ENCODE measurements at regions not wholly inside any gene's neighbourhood (a gene's known extent, or its start where the extent isn't known, plus 50 kb on each side); places are given as distances from the start of the nearest gene placed in this dataset.

DNA sequence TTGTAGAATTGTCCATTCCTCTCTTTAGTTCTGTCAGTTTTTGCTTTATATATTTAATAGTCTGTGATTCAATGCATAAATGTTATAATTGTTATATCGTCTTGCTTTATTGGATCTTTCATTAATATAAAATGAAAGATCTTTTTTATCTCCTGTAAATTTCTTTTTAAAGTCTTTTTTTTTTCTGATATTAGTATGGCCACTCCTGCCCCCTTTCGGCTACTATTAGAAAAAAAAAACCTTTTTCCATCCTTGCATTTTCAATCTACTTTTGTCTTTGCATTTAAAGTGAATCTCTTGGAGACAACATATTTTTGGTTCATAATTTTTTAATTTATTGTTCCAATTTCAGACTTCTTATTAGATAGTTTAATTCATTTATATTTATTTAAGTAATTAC lies 677.4 kb upstream of the NDST4 start:
- no TSS peak for BruUV-seq (replicated peaks)
- Histone ChIP-seq H3K36me3 (replicated peaks in 1 of 2; ENCODE audit: control insufficient read depth in 1 of 2, insufficient read depth in 2 of 2, low read length in 2 of 2) (no peaks in the 10 kb centered on the region), H3K9ac (ENCODE audit: insufficient read depth, low read depth, low read length) (no peak overlapping the region), H3K27ac (ENCODE audit: extremely low read length, insufficient read depth, low read length) (no peak overlapping the region), H4K20me1 (ENCODE audit: insufficient read depth, low read length) (no peaks in the 10 kb centered on the region), H3K4me3 (replicated peaks in 1 of 3; ENCODE audit: insufficient read depth in 1 of 3, low read depth in 2 of 3, low read length in 3 of 3) (no peak overlapping the region), H3K27me3 (ENCODE audit: control insufficient read depth in 1 of 2, insufficient read depth in 2 of 2, low read length in 2 of 2) (no peaks in the 10 kb centered on the region), H3K9me3 (ENCODE audit: low read length) (no peaks in the 10 kb centered on the region), H3K79me2 (ENCODE audit: insufficient read depth, low read length) (no peaks in the 10 kb centered on the region), H2AFZ (ENCODE audit: low read length) (no peak overlapping the region), H3K4me1 (ENCODE audit: insufficient read depth, low read length) (no peaks in the 10 kb centered on the region), H3K4me2 (ENCODE audit: low read depth, low read length) (no peak overlapping the region)
- CTCF ChIA-PET (ENCODE audit: low intra/inter-chr PET ratio, low total read pairs), result no interaction called here
- in situ Hi-C loops (cut with HindIII; ENCODE audit: extremely low pct_ligation_motif_present, low pct_unique_long_range_greater_than_20kb) (no loop called here), intact Hi-C loops (cut with micrococcal nuclease; ENCODE audit: unreplicated experiment) (loop anchor here (5.0 kb wide), 1 partner anchor 559 kb away; no protein-coding TSS in a partner anchor)
- ATAC-seq (no peak), DNase-seq (ENCODE audit: low spot score) (no peak), FAIRE-seq (no peak)
- POLR2A ChIA-PET, result no interaction called here
- TF ChIP-seq ZNF883 (CRISPR knock-in tag; IDR thresholded peaks at IDR 0.05; ENCODE audit: not compliant biosample characterization), result no peak
- TF ChIP-seq, protein P1, sequence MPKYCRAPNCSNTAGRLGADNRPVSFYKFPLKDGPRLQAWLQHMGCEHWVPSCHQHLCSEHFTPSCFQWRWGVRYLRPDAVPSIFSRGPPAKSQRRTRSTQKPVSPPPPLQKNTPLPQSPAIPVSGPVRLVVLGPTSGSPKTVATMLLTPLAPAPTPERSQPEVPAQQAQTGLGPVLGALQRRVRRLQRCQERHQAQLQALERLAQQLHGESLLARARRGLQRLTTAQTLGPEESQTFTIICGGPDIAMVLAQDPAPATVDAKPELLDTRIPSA (CRISPR knock-in tag; IDR thresholded peaks at IDR 0.05; ENCODE audit: borderline replicate concordance), result no peak
- TF ChIP-seq THYN1 (CRISPR knock-in tag; IDR thresholded peaks at IDR 0.05; ENCODE audit: borderline replicate concordance, low read depth), result no peak
- no peak for TF ChIP-seq TRIM24 (CRISPR knock-in tag; IDR thresholded peaks at IDR 0.05)
- no peak for TF ChIP-seq ZFX (CRISPR knock-in tag; IDR thresholded peaks at IDR 0.05; ENCODE audit: low read depth)
- TF ChIP-seq, protein P2, sequence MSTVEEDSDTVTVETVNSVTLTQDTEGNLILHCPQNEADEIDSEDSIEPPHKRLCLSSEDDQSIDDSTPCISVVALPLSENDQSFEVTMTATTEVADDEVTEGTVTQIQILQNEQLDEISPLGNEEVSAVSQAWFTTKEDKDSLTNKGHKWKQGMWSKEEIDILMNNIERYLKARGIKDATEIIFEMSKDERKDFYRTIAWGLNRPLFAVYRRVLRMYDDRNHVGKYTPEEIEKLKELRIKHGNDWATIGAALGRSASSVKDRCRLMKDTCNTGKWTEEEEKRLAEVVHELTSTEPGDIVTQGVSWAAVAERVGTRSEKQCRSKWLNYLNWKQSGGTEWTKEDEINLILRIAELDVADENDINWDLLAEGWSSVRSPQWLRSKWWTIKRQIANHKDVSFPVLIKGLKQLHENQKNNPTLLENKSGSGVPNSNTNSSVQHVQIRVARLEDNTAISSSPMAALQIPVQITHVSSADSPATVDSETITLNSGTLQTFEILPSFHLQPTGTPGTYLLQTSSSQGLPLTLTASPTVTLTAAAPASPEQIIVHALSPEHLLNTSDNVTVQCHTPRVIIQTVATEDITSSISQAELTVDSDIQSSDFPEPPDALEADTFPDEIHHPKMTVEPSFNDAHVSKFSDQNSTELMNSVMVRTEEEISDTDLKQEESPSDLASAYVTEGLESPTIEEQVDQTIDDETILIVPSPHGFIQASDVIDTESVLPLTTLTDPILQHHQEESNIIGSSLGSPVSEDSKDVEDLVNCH (CRISPR knock-in tag; IDR thresholded peaks at IDR 0.05), result no peak
- TF ChIP-seq ZSCAN12 (CRISPR knock-in tag; IDR thresholded peaks at IDR 0.05), result no peak
- TF ChIP-seq ZNF235 (CRISPR knock-in tag; IDR thresholded peaks at IDR 0.05; ENCODE audit: borderline replicate concordance), result no peak
- TF ChIP-seq ZNF616 (CRISPR knock-in tag; IDR thresholded peaks at IDR 0.05; ENCODE audit: low read depth), result no peak
- TF ChIP-seq ZNF589 (CRISPR knock-in tag; conservative IDR thresholded peaks at IDR 0.05), result no peak
- TF ChIP-seq HDAC6 (IDR thresholded peaks at IDR 0.05; ENCODE audit: low read depth, low read length), result no peak
- no peak for TF ChIP-seq ZNF619 (CRISPR knock-in tag; IDR thresholded peaks at IDR 0.05)
- TF ChIP-seq KLF13 (CRISPR knock-in tag; IDR thresholded peaks at IDR 0.05), result no peak
- TF ChIP-seq, protein P3, sequence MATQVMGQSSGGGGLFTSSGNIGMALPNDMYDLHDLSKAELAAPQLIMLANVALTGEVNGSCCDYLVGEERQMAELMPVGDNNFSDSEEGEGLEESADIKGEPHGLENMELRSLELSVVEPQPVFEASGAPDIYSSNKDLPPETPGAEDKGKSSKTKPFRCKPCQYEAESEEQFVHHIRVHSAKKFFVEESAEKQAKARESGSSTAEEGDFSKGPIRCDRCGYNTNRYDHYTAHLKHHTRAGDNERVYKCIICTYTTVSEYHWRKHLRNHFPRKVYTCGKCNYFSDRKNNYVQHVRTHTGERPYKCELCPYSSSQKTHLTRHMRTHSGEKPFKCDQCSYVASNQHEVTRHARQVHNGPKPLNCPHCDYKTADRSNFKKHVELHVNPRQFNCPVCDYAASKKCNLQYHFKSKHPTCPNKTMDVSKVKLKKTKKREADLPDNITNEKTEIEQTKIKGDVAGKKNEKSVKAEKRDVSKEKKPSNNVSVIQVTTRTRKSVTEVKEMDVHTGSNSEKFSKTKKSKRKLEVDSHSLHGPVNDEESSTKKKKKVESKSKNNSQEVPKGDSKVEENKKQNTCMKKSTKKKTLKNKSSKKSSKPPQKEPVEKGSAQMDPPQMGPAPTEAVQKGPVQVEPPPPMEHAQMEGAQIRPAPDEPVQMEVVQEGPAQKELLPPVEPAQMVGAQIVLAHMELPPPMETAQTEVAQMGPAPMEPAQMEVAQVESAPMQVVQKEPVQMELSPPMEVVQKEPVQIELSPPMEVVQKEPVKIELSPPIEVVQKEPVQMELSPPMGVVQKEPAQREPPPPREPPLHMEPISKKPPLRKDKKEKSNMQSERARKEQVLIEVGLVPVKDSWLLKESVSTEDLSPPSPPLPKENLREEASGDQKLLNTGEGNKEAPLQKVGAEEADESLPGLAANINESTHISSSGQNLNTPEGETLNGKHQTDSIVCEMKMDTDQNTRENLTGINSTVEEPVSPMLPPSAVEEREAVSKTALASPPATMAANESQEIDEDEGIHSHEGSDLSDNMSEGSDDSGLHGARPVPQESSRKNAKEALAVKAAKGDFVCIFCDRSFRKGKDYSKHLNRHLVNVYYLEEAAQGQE (IDR thresholded peaks at IDR 0.05; ENCODE audit: borderline replicate concordance in 1 of 2, low read depth in 1 of 2, low read length in 2 of 2), result no peak
- TF ChIP-seq ZNF232 (CRISPR knock-in tag; IDR thresholded peaks at IDR 0.05; ENCODE audit: borderline replicate concordance), result no peak
- no peak for TF ChIP-seq XRCC5 (optimal IDR thresholded peaks at IDR 0.05; ENCODE audit: low read length)
- 18% methylated on average over 2 of the region's 2 CpGs for WGBS (ENCODE audit: low lambda C conversion rate)

Data from HepG2 (cell line).